DMS153 (cell line): ENCODE measurements at regions not wholly inside any gene's neighbourhood (a gene's known extent, or its start where the extent isn't known, plus 50 kb on each side); places are given as distances from the start of the nearest gene placed in this dataset.

Experiments
- DNase-seq: peaks from one replicate; lab custom pipeline; 2025; lab: John Stamatoyannopoulos, UW

- DNase-seq, result no peak
These were observed 91.9 kb upstream of the GHITM start for GRCh38 chr10:84047258-84048010.

DNA sequence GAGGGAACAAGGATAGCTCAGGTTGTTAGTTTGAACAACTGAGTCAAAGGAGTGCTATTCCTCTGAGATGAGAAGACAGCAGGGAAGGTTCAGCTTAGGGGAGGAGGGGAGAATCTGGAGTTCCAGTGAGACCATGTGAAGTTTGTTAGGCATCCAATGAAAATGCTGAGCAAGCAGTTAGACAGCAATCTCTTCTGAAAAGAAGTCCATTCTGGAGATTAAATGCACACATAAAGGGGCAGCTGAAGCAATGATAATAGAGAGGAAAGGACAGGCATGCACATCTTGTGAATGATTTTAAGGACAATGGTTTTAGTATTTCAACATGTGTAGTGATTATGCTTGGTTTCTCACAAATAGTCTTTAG, 89.7 kb upstream of the GHITM start:
- no peak for DNase-seq

DNA sequence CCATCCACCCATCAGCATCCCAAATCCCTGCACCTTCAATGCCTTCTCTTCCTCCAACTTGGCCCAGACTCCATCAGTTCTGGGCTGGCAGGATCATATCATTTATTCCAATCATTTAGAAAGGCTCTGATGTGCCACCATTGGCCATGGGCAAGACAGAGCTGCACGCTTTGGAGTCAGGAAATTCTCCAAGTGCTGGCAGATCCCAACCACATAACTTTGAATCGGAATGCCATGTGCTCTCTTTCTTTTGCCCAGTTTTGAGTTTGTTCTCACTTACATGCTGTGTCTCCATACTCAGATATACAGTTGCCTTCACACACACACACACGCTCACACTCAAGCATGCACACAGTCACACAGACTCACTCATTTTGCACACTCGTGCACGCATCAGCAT, 85.7 kb upstream of the GHITM start:
- DNase-seq, result no peak

DNA sequence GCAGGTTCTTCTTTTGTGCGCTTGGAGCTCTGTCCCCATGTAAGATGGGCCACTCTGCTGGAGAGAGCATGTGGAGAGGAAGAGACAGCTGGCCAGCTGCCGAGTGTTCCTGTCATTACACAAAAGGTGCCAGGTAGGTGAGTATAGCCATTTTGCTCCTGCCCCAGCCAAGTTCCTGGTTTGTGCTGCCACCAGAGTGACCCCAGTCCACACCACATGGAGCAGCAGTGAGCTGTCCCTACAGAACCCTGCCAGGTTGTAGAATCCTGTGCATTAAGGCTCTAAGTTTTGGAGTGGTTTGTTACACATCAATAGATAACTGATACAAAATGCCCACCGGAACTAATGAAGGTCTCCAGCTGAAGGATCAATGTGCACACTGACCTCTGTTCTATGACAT, 84.6 kb upstream of the GHITM start:
- no peak for DNase-seq

- no peak for DNase-seq
These were observed 79.8 kb upstream of the GHITM start for GRCh38 chr10:84059526-84059925.

- no peak for DNase-seq
These were observed 75.9 kb upstream of the GHITM start for GRCh38 chr10:84063440-84063839.

- no peak for DNase-seq
These were observed 73.3 kb upstream of the GHITM start for GRCh38 chr10:84065804-84066601.

DNA sequence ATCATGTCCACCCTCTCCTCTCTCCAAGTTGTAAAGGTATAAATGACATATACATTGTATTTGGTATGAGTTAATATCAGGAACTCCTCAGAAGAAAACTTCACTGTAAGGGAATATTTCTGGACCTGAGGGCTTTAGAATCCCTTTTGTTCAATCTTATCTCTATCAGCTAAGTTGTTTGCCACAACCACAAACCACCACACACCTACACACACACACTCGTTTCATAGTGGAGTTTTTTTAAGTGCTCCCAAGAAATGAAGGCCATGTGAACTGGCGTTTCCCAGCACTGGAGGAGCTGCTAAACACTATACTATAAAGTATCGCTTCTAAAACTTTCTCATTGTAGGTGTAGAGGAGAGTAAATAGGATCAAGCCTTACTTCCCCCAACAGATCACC, 64.8 kb upstream of the GHITM start:
- no peak for DNase-seq

- no peak for DNase-seq
These were observed 63.9 kb upstream of the GHITM start for GRCh38 chr10:84075226-84076046.

GRCh38 chr10:84076047-84076388, 63.3 kb upstream of the GHITM start:
- no peak for DNase-seq

DNA sequence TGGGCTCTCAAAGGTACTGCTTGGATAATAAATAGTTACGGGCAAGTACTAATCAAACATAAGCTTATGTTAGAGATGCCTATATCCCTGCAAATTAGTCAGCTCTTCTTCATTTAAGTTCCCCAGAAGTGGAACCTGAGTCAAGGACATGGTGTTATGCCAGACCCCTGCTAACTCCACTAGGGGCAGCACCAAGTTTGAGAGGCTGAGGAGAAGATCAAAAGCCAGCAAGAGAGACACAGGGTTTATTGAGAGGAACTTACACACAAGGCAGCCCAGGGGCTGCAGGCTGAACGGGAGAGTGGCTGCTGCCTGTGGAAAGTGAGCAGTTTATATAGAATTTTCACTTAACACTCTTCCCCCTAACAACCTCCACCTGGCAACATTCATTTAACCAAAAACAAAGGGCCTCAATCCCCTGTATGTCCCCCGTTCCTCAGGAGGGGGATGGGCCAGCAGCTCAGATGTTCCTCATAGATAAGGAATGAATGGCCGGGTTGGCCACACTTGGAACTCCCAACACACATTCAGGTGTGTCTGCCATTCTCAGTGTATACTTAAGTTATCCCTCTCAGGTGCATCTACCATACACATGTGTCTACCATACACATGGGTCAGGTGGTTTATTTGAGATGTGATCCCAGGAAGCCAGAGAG, 62.6 kb upstream of the GHITM start:
- no peak for DNase-seq

- DNase-seq, result no peak
These were observed 61.5 kb upstream of the GHITM start for GRCh38 chr10:84077768-84078167.

DNA sequence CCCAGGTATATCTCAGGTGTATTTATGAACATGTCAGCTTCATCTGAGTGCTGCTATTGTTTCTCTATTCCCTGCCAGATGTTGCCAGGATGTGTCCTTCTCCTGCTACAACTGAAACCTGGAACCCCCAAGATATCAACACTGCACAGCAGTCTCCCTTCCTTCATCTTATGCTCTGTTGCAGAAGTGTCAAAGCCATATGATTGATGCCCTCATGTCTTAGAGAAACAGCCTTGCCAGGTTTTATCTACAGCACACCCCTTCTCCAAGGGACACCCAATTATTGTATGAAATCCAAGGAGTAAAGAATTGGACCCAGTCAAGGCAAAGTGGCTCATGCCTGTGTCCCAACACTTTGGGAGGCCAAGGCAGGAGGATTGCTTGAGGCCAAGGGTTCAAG, 60.5 kb upstream of the GHITM start:
- DNase-seq, result no peak

GRCh38 chr10:84084342-84084741, 55.0 kb upstream of the GHITM start:
- no peak for DNase-seq

GRCh38 chr10:84087202-84087601, 52.1 kb upstream of the GHITM start:
- DNase-seq, result no peak

DNA sequence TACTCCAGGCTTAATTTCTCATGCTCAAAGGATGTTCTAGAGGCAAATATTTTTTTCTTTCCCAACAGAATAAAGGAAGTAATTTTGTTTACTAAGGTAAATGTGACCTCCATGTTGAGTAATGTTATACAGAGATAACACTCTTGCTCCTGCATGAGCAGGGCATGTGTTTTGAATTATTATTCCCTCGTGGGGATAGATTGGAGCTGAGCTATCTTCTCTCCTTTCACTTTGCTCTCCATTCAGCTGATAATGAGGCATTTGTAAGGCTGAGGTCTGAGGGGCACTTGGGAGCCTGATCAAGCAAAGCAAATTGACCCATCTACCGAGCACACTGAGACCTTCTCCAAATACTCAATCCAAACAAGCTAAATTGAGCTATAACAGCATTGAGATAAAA, 50.7 kb upstream of the GHITM start:
- DNase-seq, result no peak

GRCh38 chr10:84089162-84089561, 50.1 kb upstream of the GHITM start:
- no peak for DNase-seq
